Epithelial cell of proximal tubule (primary cell): ENCODE measurements at regions not wholly inside any gene's neighbourhood (a gene's known extent, or its start where the extent isn't known, plus 50 kb on each side); places are given as distances from the start of the nearest gene placed in this dataset.

Experiments used
- DNase-seq: peaks from one replicate; pipeline ENCODE4 v3.0.0-alpha.2; 2011; ENCODE audit warnings: low read depth
- H3K4me3 ChIP-seq: 2 replicates; pipeline ENCODE4 v1.5.1; 2011; ENCODE audit warnings: low read depth, mild to moderate bottlenecking, low read length
- TF ChIP-seq, protein P1 (sequence below): conservative IDR thresholded peaks from 2 replicates; pipeline ENCODE4 v1.5.1; 2012; ENCODE audit warnings: low read depth, mild to moderate bottlenecking, low read length

DNA sequence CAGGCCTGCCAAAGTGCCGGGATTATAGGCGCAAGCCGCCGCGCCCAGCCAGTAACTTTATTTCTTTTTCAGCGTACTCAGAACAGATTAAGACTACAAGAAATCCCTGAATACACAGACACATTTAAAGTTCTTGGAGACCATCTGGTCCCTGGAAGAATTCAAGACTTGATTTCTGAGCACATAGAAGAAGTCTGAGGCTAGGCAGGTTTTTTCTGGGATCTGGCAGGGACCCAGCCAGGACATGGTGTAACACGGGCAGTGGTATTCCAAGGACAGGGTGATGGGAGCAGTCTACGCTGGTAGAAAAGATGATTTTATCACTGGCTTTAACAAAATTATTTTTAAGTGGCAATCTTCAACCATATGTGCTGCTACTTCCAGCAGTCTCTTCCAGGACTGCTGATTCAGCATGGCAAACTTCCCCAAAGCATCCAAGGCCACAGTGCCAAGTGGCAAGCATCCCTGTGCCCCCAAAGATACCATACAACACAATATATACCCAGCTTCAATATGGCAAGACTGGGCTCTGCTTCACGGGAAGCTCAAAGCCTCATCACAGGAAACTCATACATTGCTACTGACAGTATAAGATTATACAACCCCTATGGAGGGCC lies 105.2 kb upstream of the OR5AK2 start:
- TF ChIP-seq, protein P1, sequence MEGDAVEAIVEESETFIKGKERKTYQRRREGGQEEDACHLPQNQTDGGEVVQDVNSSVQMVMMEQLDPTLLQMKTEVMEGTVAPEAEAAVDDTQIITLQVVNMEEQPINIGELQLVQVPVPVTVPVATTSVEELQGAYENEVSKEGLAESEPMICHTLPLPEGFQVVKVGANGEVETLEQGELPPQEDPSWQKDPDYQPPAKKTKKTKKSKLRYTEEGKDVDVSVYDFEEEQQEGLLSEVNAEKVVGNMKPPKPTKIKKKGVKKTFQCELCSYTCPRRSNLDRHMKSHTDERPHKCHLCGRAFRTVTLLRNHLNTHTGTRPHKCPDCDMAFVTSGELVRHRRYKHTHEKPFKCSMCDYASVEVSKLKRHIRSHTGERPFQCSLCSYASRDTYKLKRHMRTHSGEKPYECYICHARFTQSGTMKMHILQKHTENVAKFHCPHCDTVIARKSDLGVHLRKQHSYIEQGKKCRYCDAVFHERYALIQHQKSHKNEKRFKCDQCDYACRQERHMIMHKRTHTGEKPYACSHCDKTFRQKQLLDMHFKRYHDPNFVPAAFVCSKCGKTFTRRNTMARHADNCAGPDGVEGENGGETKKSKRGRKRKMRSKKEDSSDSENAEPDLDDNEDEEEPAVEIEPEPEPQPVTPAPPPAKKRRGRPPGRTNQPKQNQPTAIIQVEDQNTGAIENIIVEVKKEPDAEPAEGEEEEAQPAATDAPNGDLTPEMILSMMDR = no peak
- DNase-seq = no peak
- no peak overlapping the region for H3K4me3 ChIP-seq

DNA sequence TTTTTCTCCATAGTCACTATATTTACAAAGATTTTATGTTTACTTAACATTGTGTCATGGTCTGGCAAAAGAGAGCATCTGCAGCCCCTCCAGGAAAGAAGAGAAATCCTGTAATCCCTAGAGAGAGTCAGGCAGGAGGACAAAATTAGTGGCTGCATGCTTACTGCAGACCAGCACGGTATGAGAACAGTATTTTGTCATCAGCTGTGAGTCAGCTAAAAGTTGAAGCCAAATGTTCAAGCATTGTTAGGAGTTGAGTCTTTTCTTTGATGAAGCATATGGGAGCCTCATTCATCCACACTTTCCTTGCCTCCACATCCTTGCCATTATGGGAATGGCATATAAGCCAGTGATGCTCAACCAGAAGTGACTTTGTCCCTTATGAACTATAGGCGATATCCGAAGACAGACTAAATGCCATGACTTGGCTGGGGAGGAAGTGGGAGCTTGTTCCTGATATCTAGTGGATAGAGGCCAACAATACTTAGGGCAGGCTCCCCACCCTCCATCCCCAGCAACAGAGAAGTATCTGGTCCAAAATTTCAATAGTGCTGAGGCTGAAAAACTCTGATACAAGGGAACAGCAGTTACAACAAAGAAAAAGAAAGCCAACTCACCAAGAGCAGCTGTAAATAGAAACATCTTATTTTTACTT lies 112.0 kb upstream of the OR5AK2 start:
- TF ChIP-seq, protein P1 = no peak
- no peak for DNase-seq
- no peak overlapping the region for H3K4me3 ChIP-seq

DNA sequence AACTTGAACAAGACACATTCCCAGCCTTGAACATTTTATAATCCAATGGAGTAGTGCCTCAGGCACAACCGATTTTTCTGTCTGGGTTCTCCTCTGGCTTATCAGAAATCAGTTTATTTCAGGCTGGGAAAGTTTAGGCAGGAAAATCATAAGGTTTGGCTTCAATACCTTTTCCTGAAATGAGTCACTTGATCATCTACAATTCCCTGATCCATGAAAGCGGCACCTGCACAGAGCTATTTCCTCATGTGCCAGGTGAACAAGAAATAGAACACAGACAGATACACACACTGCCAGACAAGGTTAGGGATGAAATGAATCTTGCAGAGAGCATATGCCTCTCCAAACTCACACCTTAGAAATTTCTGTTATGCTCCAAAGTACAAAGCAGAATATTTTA lies 106.7 kb upstream of the OR9G4 start:
- TF ChIP-seq, protein P1 = no peak
- DNase-seq = no peak
- no peak overlapping the region for H3K4me3 ChIP-seq

DNA sequence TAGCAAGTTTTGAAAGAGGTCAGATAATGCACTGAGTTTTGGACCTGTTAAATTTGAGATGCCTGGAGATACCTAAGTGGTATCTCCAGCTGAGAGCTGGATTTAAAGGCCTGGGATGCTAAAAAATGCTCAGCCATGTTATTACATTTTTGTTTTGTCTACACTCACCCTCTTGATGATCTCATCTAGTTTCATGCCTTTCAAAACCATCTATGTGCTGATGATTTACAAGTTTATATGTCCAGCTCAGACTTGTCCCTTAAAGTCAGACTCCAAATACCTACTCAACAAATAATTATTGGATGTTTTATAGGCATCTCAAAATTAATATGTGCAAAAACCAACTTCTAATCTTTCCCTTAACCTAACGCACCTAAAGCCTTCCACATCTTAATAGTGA lies 103.6 kb upstream of the OR9G4 start:
- TF ChIP-seq, protein P1 = no peak
- DNase-seq = no peak
- H3K4me3 ChIP-seq = no peak overlapping the region

DNA sequence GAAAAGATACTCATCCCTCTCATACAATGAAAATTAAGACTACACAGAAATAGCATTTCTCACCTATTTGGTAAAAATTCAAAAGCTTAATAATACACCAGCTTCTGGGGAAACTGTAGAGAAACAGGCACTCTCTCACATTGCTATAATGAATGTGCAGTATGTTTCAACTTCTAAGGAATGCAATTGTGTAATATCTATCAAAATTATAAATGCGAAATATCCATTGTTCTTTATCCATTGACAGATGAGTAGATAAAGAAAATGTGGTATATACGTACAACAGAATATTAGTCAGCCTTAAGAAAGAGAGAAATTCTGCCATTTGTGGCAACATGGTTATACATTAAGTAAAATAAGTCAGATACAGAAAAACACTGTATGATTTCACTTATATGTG lies 101.4 kb upstream of the OR9G4 start:
- no peak for DNase-seq
- no peak overlapping the region for H3K4me3 ChIP-seq
- TF ChIP-seq, protein P1 = no peak

DNA sequence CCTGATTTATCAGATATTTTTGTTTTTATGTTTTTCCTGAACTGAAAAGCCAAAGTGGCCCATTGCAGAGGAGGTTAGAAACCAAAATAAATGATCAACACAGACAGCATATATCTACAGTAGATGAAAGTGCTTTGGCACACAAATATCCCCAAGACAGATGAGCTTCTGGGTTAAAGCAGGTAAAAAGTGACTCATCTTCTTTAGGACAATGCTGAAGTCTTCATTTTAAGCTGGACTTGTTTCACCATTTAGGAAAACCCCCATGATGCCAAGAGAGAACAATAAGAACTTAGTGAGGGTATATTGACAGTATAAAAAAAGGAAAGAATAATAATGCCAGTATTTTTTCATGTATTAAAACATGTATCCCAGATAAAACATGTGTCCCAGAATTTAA lies 100.8 kb upstream of the OR9G4 start:
- no peak overlapping the region for H3K4me3 ChIP-seq
- TF ChIP-seq, protein P1 = no peak
- no peak for DNase-seq
